ENCODE measurements at regions not wholly inside any gene's neighbourhood (a gene's known extent, or its start where the extent isn't known, plus 50 kb on each side); places are given as distances from the start of the nearest gene placed in this dataset.

DNA sequence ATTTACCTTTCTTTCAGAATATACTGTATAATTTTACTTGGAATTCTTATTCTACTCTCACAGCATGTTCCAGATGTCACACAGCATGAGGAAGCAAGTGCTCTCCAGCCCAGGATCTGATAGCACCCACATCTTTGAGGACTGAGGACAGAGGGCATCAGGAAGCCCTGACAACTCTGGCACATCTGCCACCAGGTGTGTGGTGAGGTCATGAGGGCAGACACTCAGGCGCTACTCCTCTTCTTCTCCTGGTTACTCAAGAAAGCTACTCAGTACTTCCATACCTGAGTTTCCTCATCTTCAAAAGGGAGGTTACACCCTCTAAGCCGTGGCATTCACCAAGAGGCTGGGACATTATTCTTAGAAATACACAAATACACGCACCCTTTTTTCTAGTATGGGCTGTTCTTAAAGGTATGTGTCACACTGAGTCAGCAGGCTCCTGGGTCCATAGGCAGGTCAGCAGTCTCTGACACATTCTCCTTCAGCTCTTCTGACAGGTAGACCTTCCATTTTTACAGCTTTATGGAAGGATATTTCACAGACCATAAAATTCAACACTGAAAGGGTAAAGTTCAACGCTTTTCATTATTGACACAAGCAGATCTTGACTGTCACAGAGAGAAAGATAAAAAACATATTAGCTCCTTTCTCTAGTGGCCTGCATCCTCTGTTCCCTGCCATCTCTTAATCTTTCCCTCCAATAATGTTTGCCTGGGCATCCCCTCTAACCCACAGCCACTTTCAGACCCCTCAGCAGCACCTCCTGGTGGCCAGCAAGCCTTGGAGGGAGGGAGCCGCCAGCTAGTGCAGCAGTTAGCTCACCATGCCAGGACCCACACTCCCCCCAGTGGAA is 103.2 kb upstream of the TJP1 start:
- peak; percentile 98 for DNase-seq (ENCODE audit: low read depth)
- in situ Hi-C loops (cut with HindIII; ENCODE audit: low pct_unique_long_range_greater_than_20kb, low sequenced_read_pairs), result no loop called here

DNA sequence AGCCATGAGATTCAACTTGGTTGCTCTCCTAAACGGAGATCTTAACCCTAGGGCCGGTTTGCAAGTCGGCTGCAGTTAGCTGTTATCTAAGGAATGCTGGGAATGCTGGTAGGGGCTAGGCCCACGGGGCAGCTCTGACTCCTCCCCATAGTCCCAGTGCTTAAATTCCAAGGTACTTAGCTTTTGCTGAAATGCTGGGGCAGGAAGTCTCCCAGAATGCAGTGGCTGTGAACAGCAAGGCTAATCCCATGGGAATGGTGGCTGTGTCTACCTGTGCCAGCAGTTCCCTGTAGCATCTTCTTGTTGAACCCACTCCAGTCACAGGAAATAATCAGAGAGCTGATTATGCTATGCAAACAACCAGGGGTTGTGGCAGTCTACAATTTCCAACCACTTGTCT is 102.5 kb upstream of the TJP1 start:
- in situ Hi-C loops (cut with HindIII; ENCODE audit: low pct_unique_long_range_greater_than_20kb, low sequenced_read_pairs), result no loop called here
- DNase-seq (ENCODE audit: low read depth), result peak; percentile 74

DNA sequence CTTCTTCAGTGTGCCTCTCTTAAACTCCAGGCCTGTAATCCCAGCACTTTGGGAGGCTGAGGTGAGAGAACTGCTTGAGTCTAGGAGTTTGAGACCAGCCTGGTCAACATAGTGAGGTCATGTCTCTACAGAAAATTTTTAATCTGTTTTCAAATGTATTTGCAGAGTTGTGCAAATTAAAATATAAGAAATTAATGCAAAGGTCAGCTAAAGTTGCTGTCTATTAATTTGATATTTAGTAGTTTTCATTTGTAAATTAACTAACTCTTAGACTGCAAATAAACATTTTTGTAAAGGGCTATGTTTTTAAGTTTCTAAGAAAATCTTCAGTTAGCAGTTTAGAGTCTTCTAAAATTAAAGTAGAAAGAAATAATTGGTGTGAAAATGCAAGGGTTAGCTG is 99.9 kb upstream of the TJP1 start:
- DNase-seq (ENCODE audit: low read depth), result no peak
- in situ Hi-C loops (cut with HindIII; ENCODE audit: low pct_unique_long_range_greater_than_20kb, low sequenced_read_pairs), result no loop called here

DNA sequence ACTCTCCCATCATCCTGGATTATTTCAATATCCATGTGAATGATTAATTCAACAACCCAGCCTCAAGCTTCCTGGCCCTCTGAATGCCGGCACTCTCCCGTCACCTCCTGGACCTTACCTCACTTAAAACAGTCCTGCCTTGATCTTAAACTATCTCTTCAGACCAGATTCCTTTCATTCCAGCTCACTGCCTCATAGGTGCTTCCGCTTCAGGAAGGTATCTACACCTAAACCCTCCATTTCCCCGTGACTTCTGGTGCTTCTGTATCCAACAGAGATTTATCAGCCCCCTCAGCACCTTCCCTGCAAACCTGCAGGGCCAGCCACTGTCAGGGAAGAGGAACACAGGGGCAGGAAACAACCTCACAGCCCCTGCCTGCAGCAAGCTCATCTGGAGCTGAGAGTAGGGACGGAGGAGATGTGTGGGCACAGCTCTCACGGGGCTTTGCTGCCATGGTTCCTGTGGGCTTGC is 98.9 kb upstream of the TJP1 start:
- in situ Hi-C loops (cut with HindIII; ENCODE audit: low pct_unique_long_range_greater_than_20kb, low sequenced_read_pairs), result no loop called here
- DNase-seq (ENCODE audit: low read depth), result peak; percentile 70

DNA sequence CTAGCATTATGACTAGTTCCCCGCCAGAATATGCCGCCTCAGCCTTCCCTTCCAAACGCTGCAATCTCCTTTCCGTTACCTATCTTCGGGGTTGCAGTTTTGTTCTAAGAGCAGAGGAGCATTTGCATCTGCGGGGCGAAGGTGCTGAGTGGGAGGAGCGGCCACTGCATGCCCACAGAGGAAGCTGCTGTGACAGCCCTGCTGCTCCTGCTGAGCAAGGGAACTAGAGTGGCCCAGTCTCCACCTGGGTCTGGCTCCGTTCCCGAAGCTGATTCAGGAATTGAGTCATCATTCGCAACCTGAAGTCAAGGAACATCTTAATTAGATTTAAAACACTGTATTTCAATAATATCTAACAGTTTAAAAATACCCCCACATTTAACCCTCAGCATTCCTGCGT is 98.2 kb upstream of the TJP1 start:
- in situ Hi-C loops (cut with HindIII; ENCODE audit: low pct_unique_long_range_greater_than_20kb, low sequenced_read_pairs), result no loop called here
- DNase-seq (ENCODE audit: low read depth), result peak; percentile 65

DNA sequence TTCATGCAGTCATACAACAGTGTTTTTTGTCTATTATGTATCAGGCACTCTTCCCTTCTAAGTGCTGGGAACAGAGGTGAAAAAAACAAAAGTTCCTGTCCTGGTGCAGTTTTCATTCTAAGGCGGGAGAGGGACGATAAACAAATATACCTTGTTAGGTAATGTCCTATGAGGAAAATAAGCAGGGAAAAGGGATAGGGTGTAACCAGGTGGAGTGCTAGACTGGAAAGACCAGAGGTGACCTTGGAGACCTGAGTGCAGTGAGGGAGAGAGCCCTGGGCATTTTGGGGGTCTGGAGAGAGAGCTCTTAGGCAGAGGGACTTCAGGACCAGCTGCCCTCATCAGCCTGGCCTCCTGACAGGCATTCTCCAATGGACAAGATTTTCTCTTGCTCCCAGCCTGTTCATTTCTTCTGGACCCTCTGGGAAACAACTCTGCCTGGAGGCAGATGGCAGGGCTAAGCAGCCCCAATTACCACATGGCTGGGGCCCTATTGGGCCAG is 97.2 kb upstream of the TJP1 start:
- in situ Hi-C loops (cut with HindIII; ENCODE audit: low pct_unique_long_range_greater_than_20kb, low sequenced_read_pairs), result no loop called here
- no peak for DNase-seq (ENCODE audit: low read depth)

DNA sequence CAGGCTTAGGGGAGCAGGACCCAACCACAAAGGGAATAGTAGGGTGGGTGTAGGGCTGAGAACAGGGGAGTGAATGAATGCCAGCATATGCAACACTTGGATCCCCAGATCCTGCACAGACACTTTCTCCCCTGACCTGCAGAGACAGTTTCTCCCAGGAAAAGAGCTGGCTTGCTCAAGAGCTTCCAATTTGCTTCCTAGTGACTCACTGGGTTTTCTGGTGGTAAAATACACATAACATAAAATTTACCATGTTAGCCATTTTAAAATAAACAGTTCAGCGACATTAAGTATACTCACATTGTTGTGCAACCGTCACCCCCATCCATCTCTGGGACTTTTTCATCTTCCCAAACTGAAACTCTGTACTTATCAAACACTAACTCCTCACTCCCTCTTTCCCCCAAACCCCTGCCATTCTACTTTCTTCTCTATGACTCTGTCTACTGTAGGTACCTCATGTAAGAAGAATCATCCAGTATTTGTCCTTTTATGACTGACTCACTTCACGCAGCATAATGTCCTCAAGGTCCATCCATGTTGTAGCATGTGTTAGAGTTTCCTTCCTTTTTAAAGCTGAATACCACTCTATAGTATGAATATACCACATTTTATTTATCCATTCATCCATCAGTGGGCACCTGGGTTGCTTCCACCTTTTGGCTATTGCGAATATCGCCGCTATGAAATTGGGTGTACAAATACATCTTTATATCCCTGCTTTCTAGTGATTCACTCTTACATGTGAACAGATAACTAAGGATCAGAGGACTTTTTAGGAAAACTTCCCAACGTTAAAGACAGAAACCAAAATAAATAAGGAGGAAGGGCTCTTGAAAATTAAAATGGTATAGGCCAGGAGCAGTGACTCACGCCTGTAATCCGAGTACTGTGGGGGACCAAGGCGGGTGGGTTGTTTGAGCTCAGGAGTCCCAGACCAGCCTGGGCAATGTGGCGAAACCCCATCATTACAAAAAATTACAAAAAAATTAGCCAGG is 95.6 kb upstream of the TJP1 start:
- DNase-seq (ENCODE audit: low read depth), result no peak
- in situ Hi-C loops (cut with HindIII; ENCODE audit: low pct_unique_long_range_greater_than_20kb, low sequenced_read_pairs), result no loop called here

DNA sequence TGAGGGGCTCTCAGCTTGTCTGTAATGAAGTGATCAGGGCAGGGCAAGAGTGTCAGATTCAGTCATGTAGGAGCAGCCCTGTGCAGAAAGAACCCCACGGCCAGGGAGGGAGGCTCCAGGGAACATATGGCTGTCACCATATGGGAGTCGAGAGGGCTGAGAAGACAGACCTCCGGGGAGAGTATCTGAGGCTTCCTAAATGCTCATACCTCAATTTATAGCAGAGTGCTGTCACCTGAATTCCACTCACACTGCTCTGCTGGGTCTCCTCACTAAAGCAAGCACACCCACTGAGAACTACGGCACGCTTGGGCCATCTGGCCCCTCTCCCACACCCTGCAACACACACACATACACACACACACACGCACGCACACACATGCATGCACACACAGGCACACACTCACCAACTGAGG is 92.3 kb upstream of the TJP1 start:
- in situ Hi-C loops (cut with HindIII; ENCODE audit: low pct_unique_long_range_greater_than_20kb, low sequenced_read_pairs), result no loop called here
- DNase-seq (ENCODE audit: low read depth), result no peak

DNA sequence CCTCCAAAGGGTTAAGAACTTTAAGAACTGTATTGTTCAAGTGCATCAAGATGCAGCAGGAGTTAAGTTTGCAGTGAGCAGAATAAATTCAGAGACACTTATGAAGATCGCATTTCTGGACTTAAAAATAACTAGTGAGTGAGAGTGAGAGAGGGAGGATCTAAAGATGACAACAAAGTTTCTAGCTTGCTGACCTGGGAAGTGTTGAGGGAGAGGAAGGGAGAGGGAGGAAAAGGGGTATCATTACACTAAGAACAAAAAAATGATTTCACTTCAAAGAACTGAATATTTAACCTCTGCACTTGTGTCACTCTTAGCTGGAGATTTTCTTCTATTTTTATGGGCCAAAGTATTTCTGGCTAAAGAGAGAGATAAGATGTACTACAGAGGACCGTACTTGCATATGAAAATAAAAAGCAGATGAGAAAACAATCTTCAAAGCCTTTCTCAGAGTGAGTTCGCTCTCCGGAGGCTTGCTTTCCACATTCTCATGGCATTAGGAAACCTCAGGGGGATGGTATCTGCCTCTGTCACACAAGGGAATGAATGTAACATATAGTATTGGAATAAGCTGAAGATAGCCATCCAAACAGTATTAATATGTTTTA is 91.4 kb upstream of the TJP1 start:
- no peak for DNase-seq (ENCODE audit: low read depth)
- in situ Hi-C loops (cut with HindIII; ENCODE audit: low pct_unique_long_range_greater_than_20kb, low sequenced_read_pairs), result no loop called here

DNA sequence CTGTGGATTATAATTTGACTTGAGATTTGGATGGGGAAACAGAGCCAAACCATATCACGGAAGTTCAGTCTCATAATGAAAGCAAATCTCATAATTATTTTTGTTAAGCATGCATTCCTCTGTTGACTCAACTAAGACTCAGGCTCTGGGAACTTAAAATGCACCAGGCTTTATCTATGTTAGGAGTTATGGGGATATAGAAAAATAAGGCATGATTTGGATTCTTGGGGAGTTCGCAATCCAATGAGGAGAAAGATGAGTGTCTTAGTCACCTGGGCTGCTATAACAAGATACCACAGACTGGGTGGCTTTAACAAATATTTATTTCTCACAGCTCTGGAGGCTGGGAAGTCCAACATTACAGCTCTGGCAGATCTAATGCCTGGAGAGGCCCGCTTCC is 89.4 kb upstream of the TJP1 start:
- in situ Hi-C loops (cut with HindIII; ENCODE audit: low pct_unique_long_range_greater_than_20kb, low sequenced_read_pairs), result no loop called here
- DNase-seq (ENCODE audit: low read depth), result no peak

DNA sequence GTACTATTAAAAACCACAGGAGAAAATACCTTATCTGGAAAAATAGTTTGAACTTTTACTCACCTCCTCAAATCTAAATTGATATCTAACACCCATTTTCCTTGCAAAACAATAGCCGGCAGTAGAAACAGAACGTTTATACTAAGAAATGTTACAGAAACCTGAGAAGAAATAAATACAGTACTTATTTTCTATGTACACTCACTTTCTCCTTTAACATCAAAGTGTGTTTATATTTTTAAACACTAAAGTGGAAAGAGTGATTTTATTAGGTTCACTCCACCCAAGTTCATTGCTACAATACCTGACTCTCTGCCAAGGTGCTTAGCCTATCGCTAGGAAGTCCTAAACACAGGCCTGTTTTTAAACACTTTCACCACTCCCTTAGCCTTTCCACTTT is 87.8 kb upstream of the TJP1 start:
- in situ Hi-C loops (cut with HindIII; ENCODE audit: low pct_unique_long_range_greater_than_20kb, low sequenced_read_pairs), result no loop called here
- DNase-seq (ENCODE audit: low read depth), result no peak

DNA sequence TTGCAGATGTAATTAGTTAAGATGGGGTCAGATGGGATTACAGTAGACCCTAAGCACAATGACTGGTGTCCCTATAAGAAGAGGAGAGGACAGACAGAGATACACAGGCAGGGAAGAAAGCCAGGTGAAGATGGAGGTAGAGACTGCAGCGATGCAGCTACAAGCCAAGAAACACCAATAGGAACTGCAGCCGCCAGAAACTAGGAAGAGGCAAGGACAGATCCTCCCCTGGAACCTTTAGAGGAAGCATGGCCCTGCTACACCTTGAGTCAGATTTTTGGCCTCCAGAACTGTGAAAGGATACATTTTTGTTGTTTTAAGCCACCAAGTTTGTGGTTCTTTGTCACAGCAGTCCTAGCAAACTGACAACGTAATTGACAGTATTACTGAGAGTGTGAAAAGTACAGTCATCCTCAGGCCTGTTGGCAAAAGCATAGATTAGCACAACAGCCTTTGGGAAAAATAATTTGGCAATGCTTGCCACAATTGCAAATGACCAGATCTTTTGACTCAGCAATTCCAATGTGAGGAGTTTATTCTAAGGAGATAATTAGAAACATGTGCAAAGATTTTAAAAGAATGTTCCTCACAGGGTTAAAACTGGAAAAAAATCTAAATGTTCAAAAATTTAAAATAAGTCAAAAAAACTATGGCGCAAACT is 82.6 kb upstream of the TJP1 start:
- DNase-seq (ENCODE audit: low read depth), result no peak
- in situ Hi-C loops (cut with HindIII; ENCODE audit: low pct_unique_long_range_greater_than_20kb, low sequenced_read_pairs), result no loop called here

DNA sequence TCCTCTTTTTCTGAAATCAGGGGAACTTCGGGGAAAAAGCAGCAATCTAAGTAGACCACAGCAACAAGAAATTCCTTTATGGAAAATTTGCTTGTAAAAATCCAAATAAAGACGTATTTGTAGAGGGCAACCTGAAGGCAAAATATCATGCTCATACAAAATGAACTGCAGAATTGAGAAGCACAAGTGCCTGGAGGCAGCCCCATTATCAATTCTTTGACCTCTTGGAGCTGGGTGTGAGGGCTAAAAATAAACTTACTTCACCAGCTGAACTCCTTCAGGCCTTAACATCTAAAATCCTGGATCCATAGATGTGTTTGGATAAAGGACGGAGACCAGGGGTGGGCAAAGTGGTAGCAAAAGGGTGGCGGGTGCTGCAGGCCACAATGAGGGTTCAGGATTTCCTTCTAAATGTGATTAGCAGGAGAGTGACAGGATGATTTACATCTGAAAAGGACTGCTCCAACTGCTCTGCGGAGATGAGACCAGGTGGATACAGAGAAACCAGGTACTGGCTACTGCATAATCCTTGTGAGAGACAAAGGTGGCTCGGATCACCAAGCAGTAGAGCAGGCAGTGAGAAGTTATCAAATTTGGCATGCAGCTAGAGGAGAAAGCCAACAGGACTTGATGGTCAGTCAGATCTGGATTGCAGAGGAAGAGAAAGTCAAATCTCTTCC is 81.7 kb upstream of the TJP1 start:
- in situ Hi-C loops (cut with HindIII; ENCODE audit: low pct_unique_long_range_greater_than_20kb, low sequenced_read_pairs), result no loop called here
- DNase-seq (ENCODE audit: low read depth), result no peak

DNA sequence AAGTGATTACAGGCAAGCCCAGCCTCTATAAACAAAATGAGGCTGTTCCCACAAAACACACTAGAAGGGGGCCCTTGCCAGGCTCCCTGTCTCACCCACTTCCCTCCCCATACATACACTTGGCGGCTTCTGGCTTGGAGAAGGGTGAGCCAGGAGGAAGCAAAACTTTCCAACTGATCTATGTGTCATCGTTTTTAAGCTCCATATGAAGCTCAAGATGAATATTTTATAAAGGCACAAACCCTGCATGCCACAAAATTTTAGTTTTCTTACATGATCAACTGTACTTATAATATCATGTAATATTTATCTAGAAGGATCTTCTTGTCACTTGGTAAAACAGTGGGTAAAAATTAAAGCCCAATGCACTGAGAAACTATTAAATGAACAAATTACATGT is 80.8 kb upstream of the TJP1 start:
- no peak for DNase-seq (ENCODE audit: low read depth)
- in situ Hi-C loops (cut with HindIII; ENCODE audit: low pct_unique_long_range_greater_than_20kb, low sequenced_read_pairs), result no loop called here

DNA sequence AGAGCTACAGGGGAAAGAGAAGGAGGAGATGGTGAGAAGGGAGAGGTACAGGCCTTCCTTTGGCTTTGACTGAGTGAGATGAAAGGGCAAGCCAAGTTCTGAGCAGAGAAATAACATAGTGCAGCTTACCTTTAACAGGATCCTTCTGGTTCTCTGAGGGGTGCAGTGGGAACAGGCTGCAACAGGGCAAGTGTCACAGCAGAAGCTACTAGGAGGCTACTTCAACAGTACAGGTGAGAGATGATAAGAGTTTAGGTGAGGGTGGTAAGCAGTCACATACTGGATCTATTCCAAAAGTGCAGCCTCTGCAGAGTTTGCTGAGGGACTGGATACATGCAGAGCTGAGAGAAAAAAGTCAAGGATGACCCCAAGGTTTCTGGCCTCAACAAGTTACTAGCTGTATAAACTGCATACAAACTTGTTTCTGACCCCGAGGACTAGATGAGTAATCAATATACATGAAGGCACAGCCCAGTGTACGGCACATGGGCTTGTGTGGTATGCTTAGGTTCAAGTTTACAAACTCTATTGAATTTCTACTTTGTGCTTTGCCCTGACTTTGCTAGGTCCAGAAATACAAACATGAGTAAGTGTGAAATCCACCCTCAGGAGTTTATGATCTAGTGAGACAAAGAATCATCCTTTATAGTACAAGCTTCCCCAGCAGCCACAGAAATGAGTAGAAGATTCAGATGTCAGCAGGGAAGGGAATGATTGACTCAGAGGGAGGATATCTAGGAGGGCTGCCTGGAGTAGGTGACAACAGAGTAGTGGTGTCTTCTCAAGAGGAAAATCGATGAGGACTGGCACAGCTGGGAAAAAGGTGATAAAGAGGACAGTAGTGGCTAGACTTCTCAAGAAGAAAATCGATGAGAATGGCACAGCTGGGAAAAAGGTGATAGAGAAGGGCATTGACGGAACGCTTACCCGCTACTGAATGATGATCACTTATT is 78.2 kb upstream of the TJP1 start:
- in situ Hi-C loops (cut with HindIII; ENCODE audit: low pct_unique_long_range_greater_than_20kb, low sequenced_read_pairs), result no loop called here
- DNase-seq (ENCODE audit: low read depth), result no peak

DNA sequence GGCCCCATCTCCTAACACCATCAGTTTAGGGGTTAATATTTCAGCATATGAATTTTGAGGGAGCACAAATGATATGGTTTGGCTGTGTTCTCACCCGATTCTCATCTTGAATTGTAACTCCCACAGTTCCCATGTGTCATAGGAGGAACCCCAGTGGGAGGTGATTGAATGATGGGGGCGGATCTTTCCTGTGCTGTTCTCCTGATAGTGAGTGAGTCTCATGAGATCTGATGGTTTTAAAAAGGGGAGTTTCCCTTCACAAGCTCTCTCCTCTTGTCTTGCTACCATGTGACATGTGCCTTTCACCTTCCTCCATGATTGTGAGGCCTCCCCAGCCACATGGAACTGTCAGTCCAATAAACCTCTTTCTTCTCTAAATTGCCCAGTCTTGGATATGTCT is 73.8 kb upstream of the TJP1 start:
- in situ Hi-C loops (cut with HindIII; ENCODE audit: low pct_unique_long_range_greater_than_20kb, low sequenced_read_pairs), result no loop called here
- no peak for DNase-seq (ENCODE audit: low read depth)

DNA sequence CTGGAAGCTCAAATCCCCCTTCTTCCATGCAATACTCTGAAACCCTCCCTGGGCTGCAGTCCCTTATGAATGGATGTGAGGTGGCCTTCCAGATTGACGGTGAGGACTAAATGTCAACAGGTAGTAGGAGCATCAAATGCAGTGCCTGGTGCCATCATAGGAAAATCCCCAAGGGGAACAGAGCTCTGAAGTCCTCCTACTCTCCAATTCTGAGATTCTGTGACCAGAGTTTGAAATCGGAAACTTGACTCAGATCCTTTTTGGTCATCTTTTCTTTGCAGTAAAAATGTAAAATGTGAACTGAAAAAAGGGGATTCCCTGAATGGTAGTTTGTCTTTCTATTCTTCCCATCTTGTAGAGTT is 68.8 kb upstream of the TJP1 start:
- in situ Hi-C loops (cut with HindIII; ENCODE audit: low pct_unique_long_range_greater_than_20kb, low sequenced_read_pairs), result no loop called here
- DNase-seq (ENCODE audit: low read depth), result no peak
